HCT116 (cell line): ENCODE measurements at regions not wholly inside any gene's neighbourhood (a gene's known extent, or its start where the extent isn't known, plus 50 kb on each side); places are given as distances from the start of the nearest gene placed in this dataset.

ENCODE experiments used
- ATAC-seq: fragments of 200-7000 bp; cut with Tn5 transposase; 2 replicates; pipeline ENCODE4 v1.9.1; 2020; ENCODE audit warnings: mild to moderate bottlenecking, moderate library complexity
- BruUV-seq: library from RNA; stranded (reverse); fragments of 400-500 nt; replicated peaks from 2 replicates; lab custom pipeline; 2021; lab: Mats Ljungman, UMichigan
- CTCF ChIA-PET: fragments of 300-600 bp; sonication (Branson Sonifier 250); formaldehyde crosslinking; loops from one replicate; lab custom pipeline; 2021; ENCODE audit warnings: antibody characterized with exemption; lab: Charles Lee
- POLR2A ChIA-PET: fragments of 300-600, 350-600 bp; sonication (Branson Sonifier 250); formaldehyde crosslinking; loops from one replicate; lab custom pipeline; 2021; ENCODE audit warnings: antibody characterized with exemption; lab: Charles Lee
- RAD21 ChIA-PET, 2 experiments: fragments of 300-600 bp; sonication (Branson Sonifier 250); formaldehyde crosslinking; loops; one replicate each; lab custom pipeline; 2023; ENCODE audit warnings: low total read pairs in 2 of 2; ENCODE audit not compliant: uncharacterized antibody in 2 of 2, unreplicated experiment in 2 of 2, low non-redundant PET in 1 of 2; lab: Charles Lee
- DNase-seq: peaks from one replicate; pipeline ENCODE4 v3.0.0-alpha.2; 2010; ENCODE audit warnings: low read depth, low spot score
- H2AFZ ChIP-seq: fragments of 200-600 bp; shearing (Covaris generic), sonication (generic); 2 replicates; pipeline ENCODE4 v1.6.1; 2017; ENCODE audit warnings: low read depth, mixed run types, mixed read lengths, antibody characterized with exemption, low read length; ENCODE audit not compliant: poor library complexity, severe bottlenecking
- H3K27ac ChIP-seq: 2 replicates; pipeline ENCODE4 v1.5.1; 2012; ENCODE audit warnings: low read depth, low read length
- H3K27me3 ChIP-seq: fragments of 200-600 bp; sonication (generic); 2 replicates; pipeline ENCODE4 v1.6.1; 2016; ENCODE audit warnings: mixed run types, low read length, mixed read lengths; ENCODE audit not compliant: insufficient read depth
- H3K36me3 ChIP-seq, 2 experiments: fragments of 200-500 bp in 1 of 2; fragments of 200-600 bp in 1 of 2; sonication (Bioruptor generic) in 1 of 2; sonication (generic) in 1 of 2; 2 replicates each; pipeline versions ENCODE4 v1.5.1 to v1.6.1; 2014 to 2016; ENCODE audit warnings: low read length in 2 of 2, inconsistent platforms in 1 of 2, mixed read lengths in 1 of 2, mixed run types in 1 of 2; ENCODE audit not compliant: insufficient read depth in 2 of 2, control insufficient read depth in 1 of 2
- H3K4me1 ChIP-seq, 2 experiments: fragments of 200-600 bp in 1 of 2; sonication (generic) in 1 of 2; 2 replicates each; pipeline versions ENCODE4 v1.5.1 to v1.6.1; 2012 to 2017; ENCODE audit warnings: low read length in 2 of 2, inconsistent platforms in 1 of 2, mild to moderate bottlenecking in 1 of 2, mixed read lengths in 1 of 2, mixed run types in 1 of 2, moderate library complexity in 1 of 2; ENCODE audit not compliant: insufficient read depth in 2 of 2, control insufficient read depth in 1 of 2
- H3K4me2 ChIP-seq: fragments of 200-600 bp; sonication (generic); 2 replicates; pipeline ENCODE4 v1.6.1; 2017; ENCODE audit warnings: mixed run types, low read length, mixed read lengths
- H3K4me3 ChIP-seq, 2 experiments: fragments of 200-600 bp in 1 of 2; sonication (generic) in 1 of 2; replicated peaks in 1 of 2; 2 replicates each; pipeline ENCODE4 v1.5.1; 2011 to 2016; ENCODE audit warnings: low read length in 2 of 2, control low read depth in 1 of 2, low read depth in 1 of 2, mild to moderate bottlenecking in 1 of 2, mixed read lengths in 1 of 2, mixed run types in 1 of 2
- H3K79me2 ChIP-seq: fragments of 200-600 bp; sonication (generic); 2 replicates; pipeline ENCODE4 v1.6.1; 2017; ENCODE audit warnings: mild to moderate bottlenecking, mixed run types, low read length, moderate library complexity, mixed read lengths; ENCODE audit not compliant: insufficient read depth
- H3K9ac ChIP-seq: fragments of 200-600 bp; sonication (generic); 2 replicates; pipeline ENCODE4 v1.6.1; 2016; ENCODE audit warnings: low read length, mixed read lengths
- H3K9me2 ChIP-seq: fragments of 200-600 bp; sonication (generic), shearing (Covaris generic); 2 replicates; pipeline ENCODE4 v1.6.1; 2017; ENCODE audit warnings: mixed run types, mild to moderate bottlenecking, moderate library complexity; ENCODE audit not compliant: insufficient read depth
- H3K9me3 ChIP-seq, 2 experiments: fragments of 200-500 bp in 1 of 2; fragments of 200-600 bp in 1 of 2; sonication (Bioruptor generic) in 1 of 2; sonication (generic) in 1 of 2; 2 replicates each; pipeline ENCODE4 v1.6.1; 2014 to 2017; ENCODE audit warnings: low read length in 2 of 2, mixed read lengths in 2 of 2, inconsistent platforms in 1 of 2, low read depth in 1 of 2, mild to moderate bottlenecking in 1 of 2, mixed run types in 1 of 2, moderate library complexity in 1 of 2; ENCODE audit not compliant: control insufficient read depth in 1 of 2, insufficient read depth in 1 of 2
- H4K20me1 ChIP-seq: fragments of 200-600 bp; sonication (generic), shearing (Covaris generic); 2 replicates; pipeline ENCODE4 v1.6.1; 2017; ENCODE audit warnings: mixed run types, mild to moderate bottlenecking, moderate library complexity; ENCODE audit not compliant: insufficient read depth
- ATF3 ChIP-seq: IDR thresholded peaks from 2 replicates; pipeline ENCODE4 v1.6.1; 2012
- ELF1 ChIP-seq: IDR thresholded peaks from 2 replicates; pipeline ENCODE4 v1.6.1; 2012; ENCODE audit warnings: low read depth, borderline replicate concordance
- EZH2 ChIP-seq: fragments of 200-600 bp; sonication (generic); IDR thresholded peaks from 2 replicates; pipeline ENCODE4 v1.6.1; 2017; ENCODE audit warnings: antibody characterized with exemption, mixed run types
- FOSL1 ChIP-seq: IDR thresholded peaks from 2 replicates; pipeline ENCODE4 v1.6.1; 2012; ENCODE audit warnings: low read depth
- JUND ChIP-seq: IDR thresholded peaks from 2 replicates; pipeline ENCODE4 v1.6.1; 2012
- POLR2AphosphoS5 ChIP-seq: IDR thresholded peaks from 2 replicates; pipeline ENCODE4 v1.6.1; 2011; ENCODE audit warnings: mild to moderate bottlenecking, low read depth, low read length, moderate library complexity
- SIN3A ChIP-seq: IDR thresholded peaks from 2 replicates; pipeline ENCODE4 v1.6.1; 2012; ENCODE audit warnings: low read depth
- SP1 ChIP-seq: IDR thresholded peaks from 2 replicates; pipeline ENCODE4 v1.6.1; 2012; ENCODE audit warnings: low read depth
- SRF ChIP-seq: IDR thresholded peaks from 2 replicates; pipeline ENCODE4 v1.6.1; 2012; ENCODE audit warnings: low read depth
- TCF7L2 ChIP-seq: IDR thresholded peaks from 2 replicates; pipeline ENCODE4 v1.7.0; 2011; ENCODE audit warnings: borderline replicate concordance, inconsistent platforms; ENCODE audit not compliant: insufficient read depth, insufficient read length; ENCODE audit errors: extremely low read depth
- ZBTB33 ChIP-seq: IDR thresholded peaks from 2 replicates; pipeline ENCODE4 v1.6.1; 2011; ENCODE audit warnings: mild to moderate bottlenecking, low read length, moderate library complexity; ENCODE audit not compliant: insufficient replicate concordance; ENCODE audit errors: extremely low read depth
- intact Hi-C: fragments of 100-400 bp; cut with micrococcal nuclease; formaldehyde crosslinking; loops from 2 replicates; pipeline ENCODE4 v1.10.0; 2022
- TF ChIP-seq, protein P1 (sequence below): IDR thresholded peaks from 2 replicates; pipeline ENCODE4 v1.6.1; 2012; ENCODE audit warnings: low read depth
- TF ChIP-seq, protein P2 (sequence below): IDR thresholded peaks from 2 replicates; pipeline ENCODE4 v1.6.1; 2012

DNA sequence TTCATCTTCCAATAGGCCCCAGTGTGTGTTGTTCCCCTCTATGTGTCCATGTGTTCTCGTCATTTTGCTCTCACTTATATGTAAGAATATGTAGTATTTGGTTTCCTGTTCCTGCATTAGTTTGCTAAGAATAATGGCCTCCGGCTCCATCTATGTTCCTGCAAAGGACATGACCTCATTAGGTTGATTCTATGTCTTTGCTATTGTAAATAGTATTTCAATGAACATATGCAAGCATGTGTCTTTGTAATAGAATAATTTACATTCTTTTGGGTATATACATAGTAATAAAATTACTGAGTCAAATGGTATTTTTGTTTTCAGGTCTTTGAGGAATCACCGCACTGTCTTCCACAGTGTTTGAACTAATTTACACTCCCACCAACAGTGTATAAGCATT, 202.9 kb upstream of the KIRREL3 start:
- H2AFZ ChIP-seq, result no peak overlapping the region
- H3K9ac ChIP-seq, result no peak overlapping the region
- no peaks in the 10 kb centered on the region for H3K4me1 ChIP-seq
- POLR2A ChIA-PET, result no interaction called here
- H3K4me2 ChIP-seq, result no peak overlapping the region
- DNase-seq (no peak), ATAC-seq (no peak)
- H3K9me2 ChIP-seq, result no peaks in the 10 kb centered on the region
- H3K4me3 ChIP-seq, result no peak overlapping the region
- peaks cover 9 to 19% of the 10 kb centered on the region in 2 experiments; a peak in 2 of 4 replicates for H3K9me3 ChIP-seq
- CTCF ChIA-PET, result no interaction called here
- H3K79me2 ChIP-seq, result no peaks in the 10 kb centered on the region
- no peaks in the 10 kb centered on the region for H3K36me3 ChIP-seq
- no peaks in the 10 kb centered on the region for H3K27me3 ChIP-seq
- RAD21 ChIA-PET, result no interaction called here
- no peak for TF ChIP-seq EZH2
- TF ChIP-seq TCF7L2, result no peak
- TF ChIP-seq, protein P1, sequence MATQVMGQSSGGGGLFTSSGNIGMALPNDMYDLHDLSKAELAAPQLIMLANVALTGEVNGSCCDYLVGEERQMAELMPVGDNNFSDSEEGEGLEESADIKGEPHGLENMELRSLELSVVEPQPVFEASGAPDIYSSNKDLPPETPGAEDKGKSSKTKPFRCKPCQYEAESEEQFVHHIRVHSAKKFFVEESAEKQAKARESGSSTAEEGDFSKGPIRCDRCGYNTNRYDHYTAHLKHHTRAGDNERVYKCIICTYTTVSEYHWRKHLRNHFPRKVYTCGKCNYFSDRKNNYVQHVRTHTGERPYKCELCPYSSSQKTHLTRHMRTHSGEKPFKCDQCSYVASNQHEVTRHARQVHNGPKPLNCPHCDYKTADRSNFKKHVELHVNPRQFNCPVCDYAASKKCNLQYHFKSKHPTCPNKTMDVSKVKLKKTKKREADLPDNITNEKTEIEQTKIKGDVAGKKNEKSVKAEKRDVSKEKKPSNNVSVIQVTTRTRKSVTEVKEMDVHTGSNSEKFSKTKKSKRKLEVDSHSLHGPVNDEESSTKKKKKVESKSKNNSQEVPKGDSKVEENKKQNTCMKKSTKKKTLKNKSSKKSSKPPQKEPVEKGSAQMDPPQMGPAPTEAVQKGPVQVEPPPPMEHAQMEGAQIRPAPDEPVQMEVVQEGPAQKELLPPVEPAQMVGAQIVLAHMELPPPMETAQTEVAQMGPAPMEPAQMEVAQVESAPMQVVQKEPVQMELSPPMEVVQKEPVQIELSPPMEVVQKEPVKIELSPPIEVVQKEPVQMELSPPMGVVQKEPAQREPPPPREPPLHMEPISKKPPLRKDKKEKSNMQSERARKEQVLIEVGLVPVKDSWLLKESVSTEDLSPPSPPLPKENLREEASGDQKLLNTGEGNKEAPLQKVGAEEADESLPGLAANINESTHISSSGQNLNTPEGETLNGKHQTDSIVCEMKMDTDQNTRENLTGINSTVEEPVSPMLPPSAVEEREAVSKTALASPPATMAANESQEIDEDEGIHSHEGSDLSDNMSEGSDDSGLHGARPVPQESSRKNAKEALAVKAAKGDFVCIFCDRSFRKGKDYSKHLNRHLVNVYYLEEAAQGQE, result no peak
- no peak for TF ChIP-seq ATF3
- no peak for TF ChIP-seq ZBTB33
- no peak for TF ChIP-seq JUND
- TF ChIP-seq POLR2AphosphoS5, result no peak
- TF ChIP-seq, protein P2, sequence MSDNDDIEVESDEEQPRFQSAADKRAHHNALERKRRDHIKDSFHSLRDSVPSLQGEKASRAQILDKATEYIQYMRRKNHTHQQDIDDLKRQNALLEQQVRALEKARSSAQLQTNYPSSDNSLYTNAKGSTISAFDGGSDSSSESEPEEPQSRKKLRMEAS, result no peak
- no peak for TF ChIP-seq ELF1
- no peak for TF ChIP-seq SP1
- TF ChIP-seq SRF, result no peak
- TF ChIP-seq FOSL1, result no peak
- no peak for TF ChIP-seq SIN3A
- no peak overlapping the region for H3K27ac ChIP-seq
- intact Hi-C loops, result no loop called here
- BruUV-seq, result no TSS peak
- no peaks in the 10 kb centered on the region for H4K20me1 ChIP-seq
